ENCODE measurements at regions not wholly inside any gene's neighbourhood (a gene's known extent, or its start where the extent isn't known, plus 50 kb on each side); places are given as distances from the start of the nearest gene placed in this dataset.

DNA sequence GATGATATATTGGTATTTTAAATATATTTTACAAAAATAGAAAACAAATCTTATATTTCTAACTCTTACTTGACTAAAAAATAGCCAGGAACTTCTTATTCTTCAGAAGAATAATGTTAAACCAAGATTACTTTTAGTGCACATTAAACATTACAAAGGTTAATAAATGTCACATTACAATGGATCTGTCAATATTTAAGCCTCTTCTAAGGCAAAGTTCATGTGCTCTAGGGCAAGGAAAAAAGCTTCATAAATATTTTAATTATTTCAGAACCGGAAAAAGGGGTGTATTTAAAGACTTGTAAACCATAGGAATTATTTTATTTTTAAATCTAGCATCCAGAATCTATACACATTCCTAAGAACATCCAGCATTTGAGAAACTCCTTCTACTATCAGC lies 166.9 kb upstream of the ROBO2 start:
- Histone ChIP-seq H3K4me3 (ENCODE audit: low read length) (no peak overlapping the region), H3K4me1 (ENCODE audit: low read length) (no peaks in the 10 kb centered on the region), H3K36me3 (replicated peaks; ENCODE audit: insufficient read depth, low read length) (no peaks in the 10 kb centered on the region), H3K9me2 (replicated peaks; ENCODE audit: insufficient read depth, low read length) (no peaks in the 10 kb centered on the region), H2AFZ (ENCODE audit: low read length) (no peak overlapping the region), H3K9me3 (replicated peaks; ENCODE audit: insufficient read depth, low read length) (no peaks in the 10 kb centered on the region), H3K4me2 (ENCODE audit: low read depth, low read length) (no peak overlapping the region), H3K79me2 (ENCODE audit: low read length) (no peaks in the 10 kb centered on the region), H4K20me1 (ENCODE audit: insufficient read depth, low read length) (no peaks in the 10 kb centered on the region), H3K27me3 (replicated peaks; ENCODE audit: insufficient read depth, low read length) (no peaks in the 10 kb centered on the region), H3K9ac (ENCODE audit: low read length) (no peak overlapping the region), H3K27ac (ENCODE audit: low read length) (no peak overlapping the region), H3F3A (ENCODE audit: insufficient read depth, low read length) (no peaks in the 10 kb centered on the region)
- no peak for DNase-seq
- no peak for TF ChIP-seq EZH2phosphoT487 (IDR thresholded peaks at IDR 0.05; ENCODE audit: low read length)
- TF ChIP-seq EZH2 (optimal IDR thresholded peaks at IDR 0.05; ENCODE audit: low read depth, low read length) = no peak
- TF ChIP-seq, protein P1, sequence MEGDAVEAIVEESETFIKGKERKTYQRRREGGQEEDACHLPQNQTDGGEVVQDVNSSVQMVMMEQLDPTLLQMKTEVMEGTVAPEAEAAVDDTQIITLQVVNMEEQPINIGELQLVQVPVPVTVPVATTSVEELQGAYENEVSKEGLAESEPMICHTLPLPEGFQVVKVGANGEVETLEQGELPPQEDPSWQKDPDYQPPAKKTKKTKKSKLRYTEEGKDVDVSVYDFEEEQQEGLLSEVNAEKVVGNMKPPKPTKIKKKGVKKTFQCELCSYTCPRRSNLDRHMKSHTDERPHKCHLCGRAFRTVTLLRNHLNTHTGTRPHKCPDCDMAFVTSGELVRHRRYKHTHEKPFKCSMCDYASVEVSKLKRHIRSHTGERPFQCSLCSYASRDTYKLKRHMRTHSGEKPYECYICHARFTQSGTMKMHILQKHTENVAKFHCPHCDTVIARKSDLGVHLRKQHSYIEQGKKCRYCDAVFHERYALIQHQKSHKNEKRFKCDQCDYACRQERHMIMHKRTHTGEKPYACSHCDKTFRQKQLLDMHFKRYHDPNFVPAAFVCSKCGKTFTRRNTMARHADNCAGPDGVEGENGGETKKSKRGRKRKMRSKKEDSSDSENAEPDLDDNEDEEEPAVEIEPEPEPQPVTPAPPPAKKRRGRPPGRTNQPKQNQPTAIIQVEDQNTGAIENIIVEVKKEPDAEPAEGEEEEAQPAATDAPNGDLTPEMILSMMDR (IDR thresholded peaks at IDR 0.05; ENCODE audit: low read length) = no peak

DNA sequence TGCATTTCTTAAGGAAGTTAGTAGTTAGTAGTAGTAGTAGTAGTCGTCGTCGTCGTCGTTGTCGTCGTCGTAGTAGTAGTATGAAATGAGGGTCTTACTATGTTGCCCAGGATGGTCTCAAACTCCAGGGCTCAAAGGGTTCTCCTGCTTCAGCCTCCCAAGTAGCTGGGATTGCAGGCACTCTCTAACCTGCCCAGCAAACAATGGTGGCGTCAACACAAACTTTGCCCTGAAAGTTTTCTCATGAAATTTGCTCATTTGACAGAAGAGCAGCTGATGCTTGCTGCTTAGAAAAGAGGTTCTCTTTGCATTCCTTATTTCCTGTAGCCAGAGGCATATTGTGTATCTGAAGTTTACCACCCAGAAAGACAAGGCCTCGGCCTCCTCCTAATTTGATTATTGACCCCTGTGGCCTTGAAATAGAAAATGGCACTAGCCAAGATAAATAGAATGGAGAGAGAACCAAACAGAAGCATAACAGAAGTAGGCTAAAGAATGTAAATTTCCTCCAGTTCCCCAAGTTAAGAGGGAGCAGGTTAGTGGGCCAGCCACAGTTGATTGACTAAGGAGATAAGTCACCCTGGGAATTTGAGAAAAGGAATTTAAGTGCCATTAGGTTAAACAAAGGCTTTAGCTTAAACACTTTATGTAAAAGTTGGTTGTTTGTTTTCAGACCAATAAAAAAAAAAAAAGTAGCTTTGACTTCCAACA lies 166.2 kb upstream of the ROBO2 start:
- DNase-seq = no peak
- Histone ChIP-seq H3K36me3 (replicated peaks; ENCODE audit: insufficient read depth, low read length) (no peaks in the 10 kb centered on the region), H3K9me3 (replicated peaks; ENCODE audit: insufficient read depth, low read length) (no peaks in the 10 kb centered on the region), H3K4me2 (ENCODE audit: low read depth, low read length) (no peak overlapping the region), H2AFZ (ENCODE audit: low read length) (no peak overlapping the region), H3K9me2 (replicated peaks; ENCODE audit: insufficient read depth, low read length) (no peaks in the 10 kb centered on the region), H3K27ac (ENCODE audit: low read length) (no peak overlapping the region), H3K4me3 (ENCODE audit: low read length) (no peak overlapping the region), H3F3A (ENCODE audit: insufficient read depth, low read length) (no peaks in the 10 kb centered on the region), H4K20me1 (ENCODE audit: insufficient read depth, low read length) (no peaks in the 10 kb centered on the region), H3K79me2 (ENCODE audit: low read length) (no peaks in the 10 kb centered on the region), H3K4me1 (ENCODE audit: low read length) (no peaks in the 10 kb centered on the region), H3K27me3 (replicated peaks; ENCODE audit: insufficient read depth, low read length) (no peaks in the 10 kb centered on the region), H3K9ac (ENCODE audit: low read length) (no peak overlapping the region)
- TF ChIP-seq, protein P1 (IDR thresholded peaks at IDR 0.05; ENCODE audit: low read length) = no peak

DNA sequence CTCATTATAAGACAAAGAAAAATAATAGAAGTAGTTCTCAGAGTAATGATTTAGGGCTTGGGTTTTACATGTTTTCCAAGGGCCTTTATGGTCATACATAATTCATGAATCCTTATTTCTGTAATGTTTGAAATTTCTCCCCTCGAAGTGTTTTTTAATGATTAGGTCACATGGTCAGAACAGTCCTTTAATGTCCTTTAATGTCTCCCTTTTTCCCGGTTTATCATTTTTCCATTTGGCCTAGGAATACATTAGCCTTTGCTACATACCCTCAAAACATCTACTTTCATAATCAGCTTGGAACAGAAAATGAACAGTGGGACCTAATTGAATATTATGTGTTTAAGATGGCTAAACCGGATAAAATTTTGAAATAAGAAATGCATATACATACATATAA lies 159.9 kb upstream of the ROBO2 start:
- Histone ChIP-seq H3K4me2 (ENCODE audit: low read depth, low read length) (no peak overlapping the region), H2AFZ (ENCODE audit: low read length) (no peak overlapping the region), H3F3A (ENCODE audit: insufficient read depth, low read length) (no peaks in the 10 kb centered on the region), H3K4me1 (ENCODE audit: low read length) (no peaks in the 10 kb centered on the region), H3K27me3 (replicated peaks; ENCODE audit: insufficient read depth, low read length) (no peaks in the 10 kb centered on the region), H3K9me2 (replicated peaks; ENCODE audit: insufficient read depth, low read length) (no peaks in the 10 kb centered on the region), H3K4me3 (ENCODE audit: low read length) (no peak overlapping the region), H3K36me3 (replicated peaks; ENCODE audit: insufficient read depth, low read length) (no peaks in the 10 kb centered on the region), H3K9me3 (replicated peaks; ENCODE audit: insufficient read depth, low read length) (no peaks in the 10 kb centered on the region), H4K20me1 (ENCODE audit: insufficient read depth, low read length) (no peaks in the 10 kb centered on the region), H3K27ac (ENCODE audit: low read length) (no peak overlapping the region), H3K9ac (ENCODE audit: low read length) (no peak overlapping the region), H3K79me2 (ENCODE audit: low read length) (no peaks in the 10 kb centered on the region)
- no peak for DNase-seq
- TF ChIP-seq, protein P1 (IDR thresholded peaks at IDR 0.05; ENCODE audit: low read length) = no peak
- TF ChIP-seq EZH2 (optimal IDR thresholded peaks at IDR 0.05; ENCODE audit: low read depth, low read length) (no peak), EZH2phosphoT487 (IDR thresholded peaks at IDR 0.05; ENCODE audit: low read length) (no peak)
